ENCODE measurements at regions not wholly inside any gene's neighbourhood (a gene's known extent, or its start where the extent isn't known, plus 50 kb on each side); places are given as distances from the start of the nearest gene placed in this dataset.

GRCh38 chr3:111471831-111472230 is 70.2 kb upstream of the CD96 start:
- DNase-seq (ENCODE audit: low read depth in 4 of 4, low spot score in 1 of 4) = no peak

GRCh38 chr3:111472556-111472955 is 69.4 kb upstream of the CD96 start:
- no peak for DNase-seq (ENCODE audit: low read depth in 4 of 4, low spot score in 1 of 4)

GRCh38 chr3:111473550-111473949 is 68.4 kb upstream of the CD96 start:
- DNase-seq (ENCODE audit: low read depth in 4 of 4, low spot score in 1 of 4) = no peak

GRCh38 chr3:111476701-111477100 is 65.3 kb upstream of the CD96 start:
- no peak for DNase-seq (ENCODE audit: low read depth in 4 of 4, low spot score in 1 of 4)

GRCh38 chr3:111480091-111480490 is 61.9 kb upstream of the CD96 start:
- DNase-seq (ENCODE audit: low read depth in 4 of 4, low spot score in 1 of 4) = no peak

- DNase-seq (ENCODE audit: low read depth in 4 of 4, low spot score in 1 of 4) = no peak
Measured at GRCh38 chr3:111481551-111481950, 60.4 kb upstream of the CD96 start.

GRCh38 chr3:111482574-111482973 is 59.4 kb upstream of the CD96 start:
- no peak for DNase-seq (ENCODE audit: low read depth in 4 of 4, low spot score in 1 of 4)

GRCh38 chr3:111485086-111485485 is 56.9 kb upstream of the CD96 start:
- DNase-seq (ENCODE audit: low read depth in 4 of 4, low spot score in 1 of 4) = no peak
